ENCODE measurements at regions not wholly inside any gene's neighbourhood (a gene's known extent, or its start where the extent isn't known, plus 50 kb on each side); places are given as distances from the start of the nearest gene placed in this dataset.

- DNase-seq (ENCODE audit: low read depth), result no peak
These were observed 114.5 kb upstream of the GUCY1A1 start for GRCh38 chr4:155552180-155552579.

GRCh38 chr4:155548173-155548572 lies 118.5 kb upstream of the GUCY1A1 start:
- no peak for DNase-seq (ENCODE audit: low read depth)

- no peak for DNase-seq (ENCODE audit: low read depth)
These were observed 120.2 kb upstream of the GUCY1A1 start for GRCh38 chr4:155546451-155546850.

- no peak for DNase-seq (ENCODE audit: low read depth)
These were observed 121.2 kb upstream of the GUCY1A1 start for GRCh38 chr4:155545456-155545855.

- no peak for DNase-seq (ENCODE audit: low read depth)
These were observed 122.1 kb upstream of the GUCY1A1 start for GRCh38 chr4:155544547-155544946.

- no peak for DNase-seq (ENCODE audit: low read depth)
These were observed 123.4 kb upstream of the GUCY1A1 start for GRCh38 chr4:155543126-155543765.

GRCh38 chr4:155542415-155542814 lies 124.2 kb upstream of the GUCY1A1 start:
- DNase-seq (ENCODE audit: low read depth), result no peak

GRCh38 chr4:155541716-155542115 lies 124.9 kb upstream of the GUCY1A1 start:
- DNase-seq (ENCODE audit: low read depth), result no peak

GRCh38 chr4:155540698-155541097 lies 126.0 kb upstream of the GUCY1A1 start:
- no peak for DNase-seq (ENCODE audit: low read depth)

- DNase-seq (ENCODE audit: low read depth), result no peak
These were observed 126.9 kb upstream of the GUCY1A1 start for GRCh38 chr4:155539746-155540145.

GRCh38 chr4:155535802-155536454 lies 130.7 kb upstream of the GUCY1A1 start:
- no peak for DNase-seq (ENCODE audit: low read depth)

- DNase-seq (ENCODE audit: low read depth), result no peak
These were observed 134.1 kb upstream of the GUCY1A1 start for GRCh38 chr4:155532373-155533085.

GRCh38 chr4:155530857-155531256 lies 135.8 kb upstream of the GUCY1A1 start:
- DNase-seq (ENCODE audit: low read depth), result no peak

- DNase-seq (ENCODE audit: low read depth), result no peak
These were observed 136.4 kb upstream of the GUCY1A1 start for GRCh38 chr4:155530290-155530689.

- no peak for DNase-seq (ENCODE audit: low read depth)
These were observed 136.9 kb upstream of the GUCY1A1 start for GRCh38 chr4:155529716-155530115.

GRCh38 chr4:155529272-155529671 lies 137.4 kb upstream of the GUCY1A1 start:
- DNase-seq (ENCODE audit: low read depth), result no peak

- DNase-seq (ENCODE audit: low read depth), result no peak
These were observed 140.0 kb upstream of the GUCY1A1 start for GRCh38 chr4:155526452-155527169.

GRCh38 chr4:155524926-155525455 lies 141.7 kb upstream of the GUCY1A1 start:
- DNase-seq (ENCODE audit: low read depth), result no peak

GRCh38 chr4:155523358-155523757 lies 143.3 kb upstream of the GUCY1A1 start:
- DNase-seq (ENCODE audit: low read depth), result no peak

GRCh38 chr4:155522201-155522600 lies 144.4 kb upstream of the GUCY1A1 start:
- no peak for DNase-seq (ENCODE audit: low read depth)

- DNase-seq (ENCODE audit: low read depth), result no peak
These were observed 144.6 kb upstream of the MAP9 start for GRCh38 chr4:155521382-155521781.

GRCh38 chr4:155515444-155516075 lies 138.8 kb upstream of the MAP9 start:
- no peak for DNase-seq (ENCODE audit: low read depth)
